RWPE1 (cell line): ENCODE measurements at regions not wholly inside any gene's neighbourhood (a gene's known extent, or its start where the extent isn't known, plus 50 kb on each side); places are given as distances from the start of the nearest gene placed in this dataset.

Source experiments
- CTCF ChIA-PET: fragments of 350-600 bp; sonication (Branson Sonifier 250); formaldehyde crosslinking; extraction: SDS; loops from one replicate; lab custom pipeline; 2021; lab: Yijun Ruan, JAX
- POLR2A ChIA-PET: fragments of 400-600 bp; formaldehyde crosslinking; extraction: SDS; loops from one replicate; lab custom pipeline; 2020; ENCODE audit warnings: antibody characterized with exemption; ENCODE audit not compliant: low non-redundant PET; lab: Yijun Ruan, JAX
- DNase-seq: peaks from one replicate; pipeline ENCODE4 v3.0.0; 2012; ENCODE audit warnings: low spot score
- H3K27ac ChIP-seq: fragments of 450-650 bp; 2 replicates; pipeline ENCODE4 v1.5.1; 2017
- CTCF ChIP-seq: fragments of 450-650 bp; conservative IDR thresholded peaks from 2 replicates; pipeline ENCODE4 v1.5.1; 2017; ENCODE audit warnings: low read depth, mild to moderate bottlenecking

GRCh38 chr3:110397115-110397514 lies 674.5 kb upstream of the NECTIN3 start:
- CTCF ChIA-PET, result no interaction called here

DNA sequence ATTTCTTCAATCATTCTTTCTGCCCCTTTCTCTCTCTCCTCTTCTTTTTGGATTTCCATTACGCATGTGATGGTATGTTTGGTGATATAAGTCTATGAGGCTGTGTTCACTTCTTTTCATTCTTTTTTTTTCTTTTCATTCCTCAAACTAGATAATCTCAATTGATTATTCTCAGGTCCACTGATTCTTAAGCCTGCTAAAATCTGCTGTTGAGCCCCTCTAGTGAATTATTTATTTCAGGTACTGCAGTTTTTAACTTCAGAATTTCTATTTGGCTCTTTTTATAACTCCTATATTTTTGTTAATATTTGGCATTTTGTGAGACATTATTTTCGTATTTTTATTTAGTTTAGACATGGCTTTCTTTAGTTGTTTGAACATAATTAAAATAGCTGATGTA lies 671.3 kb upstream of the NECTIN3 start:
- ChIA-PET CTCF (no interaction called here), POLR2A (no interaction called here)
- no peak overlapping the region for H3K27ac ChIP-seq
- TF ChIP-seq CTCF, result no peak
- no peak for DNase-seq

More at GRCh38 chr3:110397115-110397514, 674.5 kb upstream of the NECTIN3 start:
- H3K27ac ChIP-seq, result no peak overlapping the region
- no peak for DNase-seq
- POLR2A ChIA-PET, result no interaction called here
- no peak for TF ChIP-seq CTCF

- CTCF ChIA-PET, result interaction anchor here (0.7 kb wide), 1 partner anchor 556 kb away, joined by 3 read pairs; no protein-coding TSS in a partner anchor
- DNase-seq, result no peak
- no peak for TF ChIP-seq CTCF
- POLR2A ChIA-PET, result no interaction called here
- H3K27ac ChIP-seq, result no peak overlapping the region
Observed at GRCh38 chr3:110405830-110406585, 665.6 kb upstream of the NECTIN3 start.

DNA sequence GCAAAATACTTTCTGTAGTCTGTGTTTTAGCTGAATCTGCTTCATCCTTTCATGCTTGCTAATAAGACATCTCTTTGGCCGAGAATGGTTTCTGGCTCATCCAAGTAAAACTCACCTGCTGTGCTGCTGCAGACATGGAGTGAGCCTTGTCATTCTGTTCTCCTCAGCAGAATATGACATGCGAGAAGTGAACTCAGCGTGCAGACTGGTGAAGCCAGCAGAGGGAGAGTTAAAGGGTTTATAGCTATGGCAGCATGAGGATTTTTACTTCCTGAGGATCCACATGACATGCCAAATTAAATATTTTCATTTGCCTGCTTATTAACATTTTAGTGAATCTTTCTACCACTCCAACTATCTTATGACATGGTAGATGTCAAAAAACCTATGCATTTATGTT lies 658.4 kb upstream of the NECTIN3 start:
- TF ChIP-seq CTCF, result no peak
- ChIA-PET CTCF (no interaction called here), POLR2A (no interaction called here)
- H3K27ac ChIP-seq, result no peak overlapping the region
- DNase-seq, result no peak

DNA sequence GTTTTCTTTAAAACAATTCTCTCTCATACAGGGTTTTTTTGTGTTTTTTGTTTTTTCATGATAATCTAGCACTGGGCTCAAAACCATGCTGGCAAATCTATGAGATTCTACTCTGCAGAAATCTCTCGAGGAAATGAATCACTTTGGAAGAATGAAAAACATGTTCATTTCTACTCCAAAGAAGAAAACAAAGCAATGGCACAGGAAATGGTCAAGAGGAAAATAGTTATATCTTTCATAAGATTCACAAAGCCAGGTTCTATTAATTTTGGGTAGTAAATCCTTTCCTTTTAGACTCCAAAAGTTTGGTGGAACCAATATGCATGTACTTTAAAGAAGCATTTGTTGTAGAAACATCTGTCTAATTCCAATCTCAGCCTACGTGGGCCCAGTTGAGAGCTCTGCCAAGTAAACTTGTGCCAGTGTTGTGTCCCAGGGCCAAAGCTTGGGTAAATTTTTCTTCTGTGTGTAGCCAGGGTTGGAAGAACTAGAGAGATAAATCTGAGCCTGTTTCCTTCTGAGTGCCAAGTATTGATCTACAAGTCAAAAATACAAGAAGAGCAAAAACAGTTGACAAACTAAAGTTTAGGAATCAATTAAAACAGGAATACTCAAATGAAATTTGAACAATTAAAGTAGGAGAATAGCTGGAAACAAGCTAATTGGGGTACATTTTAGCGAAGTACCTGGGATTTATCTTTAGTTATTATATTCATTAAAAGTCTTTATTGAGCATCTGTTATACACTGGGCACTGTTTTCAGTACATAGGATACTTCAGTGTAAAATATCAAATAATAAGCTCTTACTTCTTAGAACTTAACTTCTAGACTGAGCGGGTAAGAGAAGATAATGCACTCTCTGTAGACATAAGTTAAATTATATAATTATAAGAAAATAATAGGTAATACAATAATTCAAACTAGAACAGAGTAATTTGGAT lies 657.5 kb upstream of the NECTIN3 start:
- DNase-seq, result peak; percentile 18
- ChIA-PET CTCF (interaction anchor here (1.0 kb wide), 1 partner anchor 99 kb away, joined by 4 read pairs; no protein-coding TSS in a partner anchor), POLR2A (no interaction called here)
- no peak overlapping the region for H3K27ac ChIP-seq
- TF ChIP-seq CTCF, result no peak

GRCh38 chr3:110414855-110415254 lies 656.8 kb upstream of the NECTIN3 start:
- TF ChIP-seq CTCF, result no peak
- H3K27ac ChIP-seq, result no peak overlapping the region
- POLR2A ChIA-PET, result no interaction called here
- CTCF ChIA-PET, result interaction anchor here (1.0 kb wide), 1 partner anchor 100 kb away, joined by 4 read pairs; no protein-coding TSS in a partner anchor
- peak; percentile 64 for DNase-seq
